Esophagus squamous epithelium (tissue), 5 donors: ENCODE measurements at regions not wholly inside any gene's neighbourhood (a gene's known extent, or its start where the extent isn't known, plus 50 kb on each side); places are given as distances from the start of the nearest gene placed in this dataset.

Experiments used
- DNase-seq: peaks from one replicate; lab custom pipeline; 2025; lab: John Stamatoyannopoulos, UW
- H3K27ac ChIP-seq, 4 donors: fragments of 200-600 bp; sonication (generic); one replicate each; pipeline ENCODE4 v1.5.1; 2016 to 2019; ENCODE audit warnings: mild to moderate bottlenecking in 1 of 4
- H3K27me3 ChIP-seq, 4 donors: fragments of 200-600 bp; sonication (generic); 1 replicate in 3 of 4; 2 replicates in 1 of 4; pipeline versions ENCODE4 v1.5.1 to v1.6.0; 2017 to 2021; ENCODE audit warnings: antibody characterized with exemption in 1 of 4
- H3K36me3 ChIP-seq, 3 donors: fragments of 200-600 bp; sonication (generic); one replicate each; pipeline ENCODE4 v1.5.1; 2016 to 2019
- H3K4me1 ChIP-seq, 3 donors: fragments of 200-600 bp; sonication (generic); one replicate each; pipeline ENCODE4 v1.5.1; 2017 to 2019
- H3K4me3 ChIP-seq, 4 donors: fragments of 200-600 bp; sonication (generic); 1 replicate in 3 of 4; 2 replicates in 1 of 4; pipeline ENCODE4 v1.5.1; 2016 to 2019; ENCODE audit warnings: mild to moderate bottlenecking in 2 of 4, moderate library complexity in 1 of 4
- H3K9me3 ChIP-seq, 3 donors: fragments of 200-600 bp; sonication (generic); one replicate each; pipeline ENCODE4 v1.5.1; 2016 to 2019
- CTCF ChIP-seq, 6 experiments: fragments of 450-650 bp in 4 of 6; fragments of 200-600 bp in 2 of 6; sonication (generic) in 2 of 6; IDR thresholded peaks; one replicate each; pipeline ENCODE4 v1.5.1; 2016 to 2019; ENCODE audit warnings: antibody characterized with exemption in 6 of 6, mild to moderate bottlenecking in 4 of 6, moderate library complexity in 4 of 6
- POLR2A ChIP-seq, 4 donors: fragments of 450-650 bp; IDR thresholded peaks; one replicate each; pipeline ENCODE4 v1.6.1; 2017; ENCODE audit warnings: antibody characterized with exemption in 4 of 4, mild to moderate bottlenecking in 4 of 4, moderate library complexity in 3 of 4
- WGBS, 2 donors: methylation state at CpG; one replicate each; pipeline ENCODE4 v1.1.5; 2018; 5-methylcytosine and 5-hydroxymethylcytosine counted together
- intact Hi-C: fragments of 100-400 bp; cut with DNase I; formaldehyde crosslinking; loops from one replicate; pipeline ENCODE4 v1.15.0; 2022
- donor health status: DM: yes; HTN: yes; CAD: no.

GRCh38 chr16:60031740-60032139 is 1297.6 kb upstream of the GOT2 start:
- Histone ChIP-seq H3K4me1 (no peaks in the 10 kb centered on the region), H3K27ac (no peak overlapping the region), H3K36me3 (no peaks in the 10 kb centered on the region), H3K9me3 (no peaks in the 10 kb centered on the region), H3K27me3 (no peaks in the 10 kb centered on the region), H3K4me3 (no peak overlapping the region)
- WGBS, 2 donors: 88 to 94% methylated on average over 1 of the region's 1 CpG
- intact Hi-C loops: no loop called here
- TF ChIP-seq CTCF (IDR thresholded peaks at IDR 0.05): no peak
- no peak for TF ChIP-seq POLR2A (IDR thresholded peaks at IDR 0.05)
- DNase-seq: no peak

- Histone ChIP-seq H3K4me3 (no peak overlapping the region), H3K27ac (no peak overlapping the region), H3K27me3 (no peaks in the 10 kb centered on the region), H3K4me1 (no peaks in the 10 kb centered on the region), H3K36me3 (no peaks in the 10 kb centered on the region), H3K9me3 (no peaks in the 10 kb centered on the region)
- TF ChIP-seq CTCF (IDR thresholded peaks at IDR 0.05): no peak
- no peak for DNase-seq
- intact Hi-C loops: no loop called here
Measured at GRCh38 chr16:60027351-60027750, 1293.2 kb upstream of the GOT2 start.

- TF ChIP-seq POLR2A (IDR thresholded peaks at IDR 0.05): no peak
- no peak for TF ChIP-seq CTCF (IDR thresholded peaks at IDR 0.05)
- WGBS, 2 donors: 85 to 100% methylated on average over 2 to 4 of the region's 8 CpGs
- H3K4me1 ChIP-seq: no peaks in the 10 kb centered on the region
Measured at GRCh38 chr16:60013076-60013475, 1279.0 kb upstream of the GOT2 start.

GRCh38 chr16:60001523-60001922 is 1267.4 kb upstream of the GOT2 start:
- DNase-seq: no peak
- H3K4me1 ChIP-seq: no peaks in the 10 kb centered on the region
- intact Hi-C loops: no loop called here
- no peak overlapping the region for H3K27ac ChIP-seq
- no peaks in the 10 kb centered on the region for H3K27me3 ChIP-seq
- TF ChIP-seq CTCF (IDR thresholded peaks at IDR 0.05): no peak
- TF ChIP-seq POLR2A (IDR thresholded peaks at IDR 0.05): no peak
- 46 to 55% methylated on average over 3 of the region's 3 CpGs for WGBS, 2 donors
- no peaks in the 10 kb centered on the region for H3K36me3 ChIP-seq
- no peak overlapping the region for H3K4me3 ChIP-seq
- H3K9me3 ChIP-seq: peaks cover 0 to 3% (median 0%) of the 10 kb centered on the region in 3 donors

More at GRCh38 chr16:60013076-60013475, 1279.0 kb upstream of the GOT2 start:
- Histone ChIP-seq H3K4me3 (no peak overlapping the region), H3K27me3 (no peaks in the 10 kb centered on the region), H3K36me3 (no peaks in the 10 kb centered on the region), H3K9me3 (peaks cover 0 to 6% (median 0%) of the 10 kb centered on the region in 3 donors), H3K27ac (no peak overlapping the region)
- no peak for DNase-seq
- intact Hi-C loops: no loop called here

GRCh38 chr16:59997706-59998105 is 1263.6 kb upstream of the GOT2 start:
- H3K4me1 ChIP-seq: no peaks in the 10 kb centered on the region
- WGBS, 2 donors: 81 to 89% methylated on average over 4 of the region's 4 CpGs
- no peak overlapping the region for H3K27ac ChIP-seq
- H3K27me3 ChIP-seq: no peaks in the 10 kb centered on the region
- TF ChIP-seq POLR2A (IDR thresholded peaks at IDR 0.05): no peak
- TF ChIP-seq CTCF (IDR thresholded peaks at IDR 0.05): no peak
- no peak for DNase-seq
- H3K4me3 ChIP-seq: no peak overlapping the region
- intact Hi-C loops: no loop called here
- H3K9me3 ChIP-seq: peaks cover 0 to 3% (median 0%) of the 10 kb centered on the region in 3 donors
- H3K36me3 ChIP-seq: no peaks in the 10 kb centered on the region
